GM21515 (cell line): ENCODE measurements at regions not wholly inside any gene's neighbourhood (a gene's known extent, or its start where the extent isn't known, plus 50 kb on each side); places are given as distances from the start of the nearest gene placed in this dataset.
"Not testable (repeated sequence)": the region's sequence is repeated elsewhere in the genome, so short reads cannot be mapped to it uniquely, and the experiment has no call there.

Source experiments
- ATAC-seq: cut with Tn5 transposase; IDR thresholded peaks from one replicate; pipeline ENCODE4 v1.9.1; 2021; ENCODE audit not compliant: unreplicated experiment

DNA sequence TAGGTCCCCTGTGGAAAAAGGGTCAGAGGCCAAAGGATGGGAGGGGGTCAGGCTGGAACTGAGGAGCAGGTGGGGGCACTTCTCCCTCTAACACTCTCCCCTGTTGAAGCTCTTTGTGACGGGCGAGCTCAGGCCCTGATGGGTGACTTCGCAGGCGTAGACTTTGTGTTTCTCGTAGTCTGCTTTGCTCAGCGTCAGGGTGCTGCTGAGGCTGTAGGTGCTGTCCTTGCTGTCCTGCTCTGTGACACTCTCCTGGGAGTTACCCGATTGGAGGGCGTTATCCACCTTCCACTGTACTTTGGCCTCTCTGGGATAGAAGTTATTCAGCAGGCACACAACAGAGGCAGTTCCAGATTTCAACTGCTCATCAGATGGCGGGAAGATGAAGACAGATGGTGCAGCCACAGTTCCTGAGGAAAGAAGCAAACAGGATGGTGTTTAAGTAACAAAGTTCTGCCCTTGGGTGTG lies 165.8 kb downstream of the RPIA start:
- ATAC-seq, result no peak

DNA sequence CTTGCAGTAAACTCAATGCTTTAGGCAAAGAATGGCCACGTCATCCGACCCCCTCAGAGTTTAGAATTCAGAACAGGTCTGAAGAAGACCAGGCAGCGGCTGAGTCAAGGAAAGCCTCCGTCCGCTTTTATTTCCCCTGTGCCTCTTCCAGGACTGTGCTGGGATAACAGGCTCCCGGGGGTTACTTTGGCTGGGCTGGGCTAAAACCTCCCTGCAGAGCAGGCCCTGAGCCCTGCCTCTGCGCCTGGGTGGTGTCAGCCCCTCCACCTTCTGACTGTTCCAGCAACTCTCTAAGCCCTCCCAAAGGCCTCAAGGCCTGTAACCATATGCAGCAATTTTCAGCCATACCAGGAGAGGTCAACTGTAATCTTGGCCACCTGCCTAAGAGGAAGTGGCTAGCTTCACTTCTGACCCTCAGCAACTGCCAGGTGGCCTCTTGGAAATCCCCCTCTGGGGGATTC lies 166.5 kb downstream of the RPIA start:
- peak; percentile 31 for ATAC-seq

DNA sequence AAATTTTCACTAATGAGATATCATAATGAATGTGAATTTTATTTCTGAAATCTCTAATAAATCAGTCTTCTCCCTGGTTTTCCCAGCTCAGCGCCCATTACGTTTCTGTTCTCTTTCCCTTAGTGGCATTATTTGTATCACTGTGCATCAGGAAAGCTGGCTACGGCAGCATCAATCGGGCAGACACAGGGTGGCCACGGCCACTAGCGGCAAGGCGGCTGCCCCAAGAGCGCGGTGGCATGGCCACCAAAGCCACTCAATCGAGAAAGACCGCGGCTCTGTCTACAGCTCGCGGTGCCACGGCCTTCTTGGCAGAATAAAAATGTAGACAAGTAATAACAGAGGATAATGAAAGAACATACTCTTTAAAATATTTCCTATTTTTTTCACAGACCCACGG lies 168.0 kb downstream of the RPIA start:
- ATAC-seq, result no peak

DNA sequence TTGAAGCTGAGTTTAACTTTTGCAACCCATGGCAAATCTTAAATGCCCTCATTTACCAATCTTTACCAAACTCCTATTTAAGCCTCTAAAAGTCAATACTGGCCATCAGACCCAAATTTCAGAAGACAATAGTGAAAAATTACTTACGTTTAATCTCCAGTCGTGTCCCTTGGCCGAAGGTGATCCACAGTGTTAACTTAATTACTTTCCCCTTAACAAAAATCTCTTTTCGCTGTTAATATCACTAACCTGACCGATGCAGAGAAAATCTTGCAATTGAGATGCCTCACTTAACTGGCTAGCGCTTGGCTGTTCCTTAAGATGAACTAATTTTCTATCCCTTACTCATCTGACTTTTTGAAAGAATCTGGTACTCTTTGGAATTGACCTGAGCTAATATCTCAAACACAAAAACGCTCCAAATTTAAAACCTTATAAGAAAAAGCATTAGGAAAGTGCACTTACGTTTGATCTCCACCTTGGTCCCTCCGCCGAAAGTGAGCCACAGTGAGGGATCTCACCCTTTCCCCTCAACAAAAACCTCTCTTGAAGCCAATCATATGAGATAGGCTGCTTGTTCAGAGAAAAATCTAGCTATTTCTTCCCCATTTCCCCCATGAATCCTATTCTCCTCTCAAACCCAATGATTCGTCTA lies 169.1 kb downstream of the RPIA start:
- no peak for ATAC-seq

DNA sequence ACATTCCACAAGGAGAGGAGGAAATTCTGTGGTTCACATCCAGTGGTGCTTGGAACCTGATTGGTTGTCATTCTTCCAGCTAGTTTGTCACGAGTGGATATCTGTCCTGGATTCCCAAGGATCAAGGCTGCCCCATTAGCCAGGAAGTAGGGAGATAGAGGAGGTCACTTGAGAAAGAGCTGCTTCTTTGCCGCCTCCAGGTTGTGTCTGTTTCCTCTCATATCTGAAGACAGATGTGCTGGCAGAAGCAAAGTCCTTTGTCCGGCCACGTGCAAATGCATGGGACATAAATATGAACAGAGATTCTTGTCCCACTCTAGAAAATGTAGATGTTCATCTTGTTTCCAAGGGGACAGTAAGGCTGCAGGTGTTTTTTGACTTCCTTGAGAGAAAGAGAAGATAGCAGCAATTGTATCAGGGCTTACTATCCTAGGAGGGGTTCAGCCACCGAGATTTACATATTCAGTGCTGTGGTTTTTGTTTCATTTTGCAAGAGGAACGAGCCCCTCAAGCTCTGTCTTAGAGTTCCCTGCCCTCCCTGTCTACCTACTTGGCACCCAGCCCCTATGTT lies 174.4 kb downstream of the RPIA start:
- ATAC-seq, result no peak

DNA sequence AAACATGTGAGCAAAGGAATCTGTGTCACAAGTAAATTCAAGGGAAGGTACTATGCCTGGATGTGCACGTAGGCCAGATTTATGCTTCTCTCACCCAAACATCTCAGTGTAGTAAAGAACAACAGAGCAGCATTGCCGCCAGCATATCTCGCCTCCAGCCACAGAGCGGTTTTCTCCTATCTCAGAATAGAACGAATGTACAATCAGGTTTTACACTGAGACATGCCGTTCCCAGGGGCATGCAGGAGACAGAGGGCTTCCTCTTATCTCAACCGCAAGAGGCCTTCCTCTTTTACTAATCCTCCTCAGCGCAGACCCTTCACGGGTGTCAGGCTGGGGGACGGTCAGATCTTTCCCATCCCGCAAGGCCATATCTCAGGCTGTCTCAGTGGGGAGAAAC lies 175.3 kb downstream of the RPIA start:
- no peak for ATAC-seq

DNA sequence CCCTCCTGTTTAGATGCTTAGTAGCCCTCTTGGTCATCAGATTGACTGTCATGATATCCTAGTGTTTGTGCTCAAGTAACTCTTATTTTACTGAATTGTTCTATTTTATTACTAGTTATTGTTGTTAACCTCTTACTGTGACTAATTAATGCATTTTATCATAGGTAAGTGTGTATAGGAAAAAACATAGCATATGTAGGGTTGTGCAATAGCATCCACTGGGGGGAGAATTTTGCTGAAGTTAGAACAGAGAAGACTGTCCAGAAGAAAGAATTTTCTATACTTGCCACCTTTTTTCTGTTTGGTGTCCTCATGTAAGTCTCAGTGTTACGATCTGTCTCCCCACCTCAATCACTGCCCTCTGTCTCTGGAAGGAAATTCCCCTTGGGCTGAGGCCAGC lies 177.4 kb downstream of the RPIA start:
- ATAC-seq, result no peak

DNA sequence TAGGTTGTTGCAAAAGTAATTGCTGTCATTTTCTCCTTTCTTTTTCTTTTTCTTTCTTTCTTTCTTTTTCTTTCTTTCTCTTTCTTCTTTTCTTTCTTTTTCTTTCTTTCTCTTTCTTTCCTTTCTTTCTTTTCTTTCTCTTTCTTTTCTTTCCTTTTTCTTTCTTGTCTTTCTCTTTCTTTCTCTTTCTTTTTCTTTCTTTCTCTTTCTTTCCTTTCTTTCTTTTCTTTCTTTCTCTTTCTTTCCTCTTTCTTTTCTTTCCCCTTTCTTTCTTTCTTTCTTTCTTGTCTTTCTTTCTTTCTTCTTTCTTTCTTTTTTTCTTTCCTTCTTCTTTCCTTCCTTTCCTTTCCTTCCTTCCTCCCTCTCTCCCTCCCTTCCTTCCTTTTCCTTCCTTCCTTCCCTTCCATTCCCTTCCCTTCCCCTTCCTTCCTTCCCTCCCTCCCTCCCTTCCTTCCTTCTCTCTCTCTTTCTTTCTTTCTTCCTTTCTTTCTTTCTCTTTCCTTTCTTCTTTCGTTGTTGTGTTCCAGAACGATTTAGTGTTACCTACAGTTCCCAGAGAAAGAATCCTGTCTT lies 178.9 kb downstream of the RPIA start:
- ATAC-seq, result no peak

DNA sequence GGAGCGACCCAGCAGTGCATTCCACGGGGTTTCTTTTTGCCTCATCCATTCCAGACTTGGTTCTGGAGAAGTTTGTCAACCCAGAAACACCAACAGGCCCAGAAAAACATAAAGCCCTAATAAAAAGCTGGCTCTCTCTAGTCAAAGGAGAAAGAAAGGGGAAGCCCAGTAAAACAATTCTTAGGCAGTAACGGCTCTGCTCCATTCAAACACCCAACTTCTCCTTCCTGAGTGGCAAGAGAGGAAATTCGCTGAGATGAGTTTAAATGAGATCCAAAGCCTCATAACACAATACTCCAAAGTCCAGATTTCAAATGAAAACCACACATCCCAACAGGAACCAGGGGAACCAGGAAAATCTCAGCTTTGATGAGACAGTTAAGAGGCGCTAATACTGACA lies 179.9 kb downstream of the RPIA start:
- ATAC-seq, result no peak

DNA sequence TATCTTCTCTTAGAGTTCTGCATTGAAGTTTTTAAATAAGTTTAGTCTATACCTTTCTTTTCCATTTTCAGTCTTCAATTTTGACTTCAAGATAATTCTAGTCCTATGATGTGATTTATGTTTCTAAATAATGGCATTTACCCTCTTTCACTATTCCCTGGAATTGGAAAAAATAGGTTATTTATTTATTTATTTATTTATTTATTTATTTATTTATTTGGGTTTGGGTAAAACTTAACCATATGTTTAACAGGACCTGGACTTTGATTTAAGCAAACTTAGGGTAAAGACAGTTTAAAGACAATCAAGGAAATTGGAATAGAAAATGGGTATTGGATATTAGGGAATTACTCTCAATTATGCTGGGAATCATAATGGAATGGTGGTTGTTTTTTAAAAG lies 182.1 kb downstream of the RPIA start:
- no peak for ATAC-seq

DNA sequence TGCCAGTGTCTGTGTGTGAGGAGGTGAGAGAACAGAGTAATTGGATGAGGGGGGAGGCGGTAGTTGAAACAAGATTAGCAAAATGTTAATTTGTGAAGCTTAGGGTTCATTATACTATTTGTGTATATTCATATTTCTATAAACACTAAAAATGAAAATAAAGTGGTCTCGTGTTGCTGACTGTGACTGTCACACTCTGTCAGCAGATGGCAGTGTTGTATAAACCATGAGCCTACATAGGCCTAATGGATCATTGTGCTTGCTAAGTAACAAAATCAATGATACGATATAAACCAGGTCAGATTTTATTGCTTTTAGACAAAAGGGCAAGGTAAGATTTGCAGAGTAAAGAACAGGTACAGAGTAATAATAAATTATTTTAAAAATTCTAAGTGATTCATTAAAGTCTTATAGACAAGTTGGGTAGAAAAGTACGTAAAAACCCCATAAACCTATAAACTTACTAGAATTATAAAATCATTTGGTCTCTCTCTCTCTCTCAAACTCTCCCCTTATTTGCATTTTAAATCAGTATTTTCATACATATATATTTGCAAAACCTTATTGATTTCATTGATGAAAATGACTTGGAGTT lies 182.7 kb downstream of the RPIA start:
- ATAC-seq, result no peak

DNA sequence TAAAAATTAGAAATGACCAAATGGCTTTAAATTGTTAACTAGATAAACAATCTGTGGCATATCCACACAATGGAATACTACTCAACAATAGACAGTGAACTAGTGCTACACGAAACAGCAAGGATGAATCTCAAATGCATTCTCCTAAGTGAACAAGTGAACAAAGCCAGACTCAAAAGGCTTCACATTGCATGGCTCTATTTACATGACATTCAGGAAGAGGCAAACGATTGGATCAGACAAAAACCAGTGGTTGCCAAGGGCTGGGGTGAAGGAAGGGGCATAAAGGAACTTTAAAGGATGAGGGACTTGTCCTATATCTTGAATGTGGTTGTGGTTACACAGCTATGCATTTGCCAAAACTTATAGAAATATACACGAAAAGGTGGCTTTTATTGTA lies 184.3 kb downstream of the RPIA start:
- ATAC-seq, result no peak

DNA sequence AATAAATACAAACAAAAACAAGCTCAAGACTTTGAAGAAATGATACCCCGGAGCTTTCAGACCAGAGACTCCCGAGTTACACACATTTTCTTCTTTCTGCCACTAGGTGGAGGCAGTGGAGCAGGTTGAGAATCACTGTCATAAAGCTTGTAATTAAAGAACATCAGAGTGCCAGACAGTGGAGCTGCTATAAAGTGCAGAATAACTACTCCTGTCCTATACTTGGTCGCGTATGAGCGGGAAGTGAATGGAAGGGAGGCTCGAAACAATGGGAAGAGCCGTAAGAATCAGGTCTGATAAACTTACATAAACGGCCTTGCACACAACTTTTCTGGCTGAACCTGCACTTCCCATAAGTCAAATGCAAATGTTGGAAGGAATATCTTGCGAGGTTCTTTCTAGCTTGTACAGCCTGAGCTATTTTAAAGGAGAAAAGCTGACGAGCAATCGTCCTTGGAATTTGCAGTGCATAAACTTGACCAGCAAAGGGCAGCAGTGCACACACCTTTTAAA lies 189.0 kb downstream of the RPIA start:
- ATAC-seq, result no peak

DNA sequence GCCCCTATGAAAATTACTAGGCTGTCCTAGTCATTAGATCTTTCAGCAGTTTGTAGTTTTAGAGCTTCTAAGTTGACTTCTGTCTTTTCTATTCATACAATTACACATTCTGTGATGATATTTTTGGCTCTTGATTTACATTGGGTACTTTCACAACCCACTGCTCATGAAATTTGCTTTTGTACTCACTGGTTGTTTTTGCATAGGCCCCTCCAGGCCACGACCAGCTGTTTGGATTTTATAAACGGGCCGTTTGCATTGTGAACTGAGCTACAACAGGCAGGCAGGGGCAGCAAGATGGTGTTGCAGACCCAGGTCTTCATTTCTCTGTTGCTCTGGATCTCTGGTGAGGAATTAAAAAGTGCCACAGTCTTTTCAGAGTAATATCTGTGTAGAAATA lies 193.8 kb downstream of the RPIA start:
- ATAC-seq, result peak; percentile 48

DNA sequence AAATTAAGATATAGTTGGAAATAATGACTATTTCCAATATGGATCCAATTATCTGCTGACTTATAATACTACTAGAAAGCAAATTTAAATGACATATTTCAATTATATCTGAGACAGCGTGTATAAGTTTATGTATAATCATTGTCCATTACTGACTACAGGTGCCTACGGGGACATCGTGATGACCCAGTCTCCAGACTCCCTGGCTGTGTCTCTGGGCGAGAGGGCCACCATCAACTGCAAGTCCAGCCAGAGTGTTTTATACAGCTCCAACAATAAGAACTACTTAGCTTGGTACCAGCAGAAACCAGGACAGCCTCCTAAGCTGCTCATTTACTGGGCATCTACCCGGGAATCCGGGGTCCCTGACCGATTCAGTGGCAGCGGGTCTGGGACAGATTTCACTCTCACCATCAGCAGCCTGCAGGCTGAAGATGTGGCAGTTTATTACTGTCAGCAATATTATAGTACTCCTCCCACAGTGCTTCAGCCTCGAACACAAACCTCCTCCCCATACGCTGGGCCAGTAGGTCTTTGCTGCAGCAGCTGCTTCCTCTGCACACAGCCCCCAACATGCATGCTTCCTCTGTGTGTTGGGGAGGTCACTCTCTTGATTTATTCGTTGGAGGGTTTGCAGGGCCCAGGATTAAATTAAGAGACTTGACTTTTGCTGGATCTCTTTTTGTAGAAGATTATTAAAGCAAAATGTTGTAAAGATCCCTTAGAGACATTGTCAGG lies 194.4 kb downstream of the RPIA start:
- ATAC-seq, result no peak

DNA sequence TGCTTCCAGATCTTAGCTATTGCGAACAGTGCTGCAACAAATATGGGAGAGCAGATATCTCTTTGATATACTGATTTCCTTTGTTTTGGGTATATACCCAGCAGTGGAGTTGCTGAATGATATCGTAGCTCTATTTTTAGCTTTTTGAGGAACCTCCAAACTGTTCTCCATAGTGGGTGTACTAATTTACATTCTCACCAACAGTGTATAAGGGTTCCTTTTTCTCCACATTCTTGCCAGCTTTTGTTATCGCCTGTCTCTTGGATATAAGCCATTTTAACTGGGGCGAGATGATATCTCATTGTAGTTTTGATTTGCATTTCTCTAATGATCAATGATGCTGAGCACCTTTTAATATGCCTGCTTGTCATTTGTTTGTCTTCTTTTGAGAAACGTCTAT lies 196.0 kb downstream of the RPIA start:
- not testable (repeated sequence) for ATAC-seq

DNA sequence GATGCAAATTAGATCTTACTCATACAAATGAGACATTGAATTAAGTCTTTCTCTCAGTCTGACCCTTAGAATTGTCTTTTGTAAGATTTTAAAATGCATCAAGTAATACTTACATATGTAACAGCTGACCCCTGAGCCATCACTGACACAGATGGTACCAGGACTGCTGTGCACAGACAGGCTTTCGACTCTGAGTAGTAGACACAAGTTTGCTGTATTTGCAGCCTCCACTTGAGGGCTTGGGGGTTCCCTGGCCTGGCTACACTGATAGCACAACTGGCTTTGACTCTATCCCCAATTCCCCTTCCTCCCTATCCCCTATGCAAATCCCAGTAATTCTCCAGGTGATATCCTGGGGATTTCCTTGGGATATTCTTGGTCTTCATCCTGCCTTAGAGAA lies 200.7 kb downstream of the RPIA start:
- no peak for ATAC-seq

DNA sequence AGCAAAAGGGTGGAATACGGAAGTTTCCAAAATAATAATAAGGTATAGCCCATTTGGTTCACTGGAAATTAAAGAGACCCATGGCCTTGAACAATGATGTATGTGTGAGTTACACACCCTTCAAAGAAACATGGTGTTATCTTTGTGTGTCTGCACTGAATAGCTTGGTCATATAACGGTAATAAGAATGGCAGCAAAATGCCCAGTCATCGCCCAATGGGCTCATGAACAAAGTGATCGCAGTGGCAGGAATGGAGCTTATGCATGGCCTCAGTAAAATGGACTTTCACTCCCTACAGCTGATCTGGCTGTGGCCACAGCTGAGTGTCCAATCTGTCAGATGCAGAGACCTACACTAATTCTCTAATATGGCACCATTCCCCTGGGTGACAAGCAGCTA lies 201.3 kb downstream of the RPIA start:
- ATAC-seq, result no peak

DNA sequence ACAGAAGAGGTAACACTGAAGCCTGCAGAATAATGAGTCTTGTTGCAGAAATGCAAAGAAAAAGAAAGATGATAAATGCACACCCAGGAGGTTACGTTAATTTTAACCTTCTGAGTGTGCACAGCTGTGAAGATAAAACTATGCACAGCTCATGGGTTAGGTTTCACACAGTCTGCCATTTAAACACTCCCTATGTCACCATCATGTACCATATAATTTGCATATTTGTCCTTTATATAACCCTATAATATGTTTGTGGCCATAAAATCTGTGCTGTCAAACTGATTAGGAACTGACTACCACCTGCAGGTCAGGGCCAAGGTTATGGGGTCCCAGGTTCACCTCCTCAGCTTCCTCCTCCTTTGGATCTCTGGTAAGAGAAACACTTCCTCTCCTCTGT lies 205.5 kb downstream of the RPIA start:
- ATAC-seq, result no peak

DNA sequence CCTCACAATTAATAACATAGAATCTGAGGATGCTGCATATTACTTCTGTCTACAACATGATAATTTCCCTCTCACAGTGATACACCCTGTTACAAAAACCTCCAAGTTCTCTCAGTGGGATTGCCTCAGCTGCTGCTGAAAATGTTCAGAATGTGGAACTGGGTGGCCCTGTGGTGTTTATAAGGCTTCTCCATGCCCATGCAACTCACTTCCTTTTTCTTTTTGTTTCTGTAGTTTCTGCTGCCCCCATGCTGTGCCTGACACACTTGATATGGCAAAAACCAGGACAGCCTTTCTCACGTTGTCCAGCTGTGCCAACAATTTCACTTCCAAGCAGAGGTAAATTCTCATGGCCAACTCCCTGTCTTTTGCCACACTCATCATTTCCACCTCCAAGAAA lies 206.2 kb downstream of the RPIA start:
- ATAC-seq, result no peak

DNA sequence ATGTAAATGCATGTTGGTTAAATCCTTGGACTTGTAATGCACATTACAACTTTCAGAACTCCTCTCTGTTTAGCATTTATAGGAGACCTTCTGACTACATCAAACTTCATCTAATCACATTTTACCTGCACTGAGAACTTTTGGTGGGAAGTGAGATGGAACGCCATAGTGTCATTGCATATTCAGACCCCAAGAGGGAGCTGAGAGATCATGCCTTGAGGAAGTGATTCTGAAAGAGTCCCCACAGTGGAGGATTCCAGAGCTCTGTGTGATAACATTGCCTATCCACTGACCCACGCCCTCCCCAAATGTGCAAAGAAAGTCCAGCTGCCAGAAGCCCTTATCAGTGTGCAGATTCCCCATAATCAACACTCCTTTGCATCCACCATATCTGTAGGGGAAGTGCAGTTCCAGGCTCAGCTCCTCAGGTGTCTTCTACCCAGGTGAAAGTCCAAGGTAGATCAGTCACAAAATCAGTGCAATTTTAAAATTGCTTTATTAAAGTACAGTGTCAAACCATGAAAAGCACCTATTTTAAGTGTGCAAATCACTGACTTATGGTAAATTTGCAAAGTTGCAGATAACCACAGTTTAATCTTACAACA lies 212.4 kb downstream of the RPIA start:
- no peak for ATAC-seq
